Medulla oblongata (tissue), 1 donor: ENCODE measurements at regions not wholly inside any gene's neighbourhood (a gene's known extent, or its start where the extent isn't known, plus 50 kb on each side); places are given as distances from the start of the nearest gene placed in this dataset.
A peak's percentile ranks its signal among the peaks of the same experiment; 100 is the strongest.

Experiments
- DNase-seq: peaks from one replicate; pipeline ENCODE4 v3.0.0-alpha.2; 2015; ENCODE audit errors: extremely low spot score

DNA sequence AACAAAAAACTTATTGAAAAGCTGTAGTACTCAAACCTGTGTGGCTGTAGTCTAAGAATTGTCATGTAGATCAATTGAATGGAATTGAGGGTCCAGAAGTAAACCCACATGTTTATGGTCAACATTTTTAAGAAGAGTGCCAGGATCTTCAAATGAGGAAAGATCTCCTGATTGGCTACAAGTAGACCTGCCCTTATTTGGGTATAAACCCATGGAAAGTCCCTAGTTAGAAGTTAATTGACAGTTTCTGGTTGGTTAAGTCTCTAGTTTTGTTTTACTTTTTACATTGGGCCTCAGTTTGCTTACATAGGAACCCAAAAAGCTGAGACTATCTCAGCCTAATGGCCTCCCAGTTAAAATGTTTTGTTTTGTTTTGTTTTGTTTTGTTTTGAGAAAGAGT is 91.9 kb upstream of the RESF1 start:
- no peak for DNase-seq

DNA sequence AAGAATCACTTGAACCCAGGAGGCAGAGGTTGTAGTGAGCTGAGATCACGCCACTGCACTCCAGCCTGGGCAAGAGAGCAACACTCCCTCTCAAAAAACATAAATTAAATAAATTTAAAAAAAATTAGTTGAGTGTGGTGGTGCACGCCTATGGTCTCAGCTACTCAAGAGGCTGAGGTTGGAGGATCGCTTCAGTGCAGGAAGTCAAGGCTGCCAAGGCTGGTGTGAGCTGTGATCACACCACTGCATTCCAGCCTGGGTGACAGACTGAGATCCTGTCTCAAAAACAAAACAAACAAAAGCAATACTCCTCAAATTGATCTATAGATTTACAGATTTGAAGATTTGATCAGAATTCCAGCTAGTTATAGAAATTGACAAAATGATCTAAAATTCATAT is 92.7 kb upstream of the RESF1 start:
- DNase-seq = no peak

DNA sequence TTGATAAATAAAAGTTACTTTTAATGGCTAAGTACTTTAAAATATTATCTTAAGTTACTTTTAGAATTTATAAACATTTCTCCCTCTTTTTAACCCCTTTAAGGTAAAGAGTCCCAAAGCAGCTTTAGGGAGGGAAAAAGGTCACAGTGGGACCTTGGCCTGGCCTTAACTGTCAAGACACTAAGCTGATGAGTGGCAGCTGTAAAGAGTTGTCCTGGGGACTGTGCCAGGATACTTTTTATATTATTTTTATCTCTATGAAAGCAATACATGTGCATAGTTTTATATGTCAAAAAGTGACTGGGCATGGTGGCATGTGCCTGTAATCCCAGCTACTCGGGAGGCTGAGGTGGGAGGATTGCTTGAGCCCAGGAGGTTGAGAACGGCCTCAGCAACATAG is 94.2 kb upstream of the RESF1 start:
- no peak for DNase-seq

DNA sequence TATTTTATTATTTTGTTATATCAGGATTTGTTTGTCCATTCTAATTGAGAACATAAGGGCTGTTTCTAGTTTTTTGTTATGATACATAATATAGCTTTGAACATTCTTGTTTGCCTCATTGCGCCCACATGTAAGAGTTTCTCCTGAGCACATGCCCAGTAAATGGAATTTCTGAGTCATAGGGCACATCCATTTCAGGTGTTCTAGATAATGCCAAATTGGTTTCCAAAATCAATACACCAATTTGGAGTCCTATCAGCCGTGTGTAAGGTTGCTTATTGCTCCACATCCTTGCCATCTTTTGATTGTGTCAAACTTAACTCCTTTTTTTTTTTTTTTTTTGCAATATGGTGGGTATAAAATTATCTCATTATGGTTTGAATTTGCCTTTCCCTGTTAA is 97.9 kb upstream of the RESF1 start:
- DNase-seq = no peak

DNA sequence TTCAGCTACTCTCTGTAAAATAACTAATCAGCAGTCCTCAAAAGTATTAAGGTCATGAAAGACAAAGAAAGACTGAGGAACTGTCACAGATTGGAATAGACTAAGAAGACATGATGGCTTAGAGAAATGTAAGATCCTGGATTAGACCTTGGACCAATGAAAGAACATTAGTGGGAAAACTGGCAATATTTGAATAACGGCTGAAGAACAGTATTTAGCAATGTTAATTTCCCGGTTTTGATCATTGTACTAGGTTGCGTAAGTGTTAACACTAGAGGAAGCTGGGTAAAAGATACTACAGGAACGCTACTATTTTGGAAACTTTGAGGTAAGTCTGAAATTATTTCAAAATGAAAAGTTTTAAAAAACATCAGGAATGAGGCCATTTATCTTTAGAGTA is 98.8 kb upstream of the RESF1 start:
- no peak for DNase-seq

DNA sequence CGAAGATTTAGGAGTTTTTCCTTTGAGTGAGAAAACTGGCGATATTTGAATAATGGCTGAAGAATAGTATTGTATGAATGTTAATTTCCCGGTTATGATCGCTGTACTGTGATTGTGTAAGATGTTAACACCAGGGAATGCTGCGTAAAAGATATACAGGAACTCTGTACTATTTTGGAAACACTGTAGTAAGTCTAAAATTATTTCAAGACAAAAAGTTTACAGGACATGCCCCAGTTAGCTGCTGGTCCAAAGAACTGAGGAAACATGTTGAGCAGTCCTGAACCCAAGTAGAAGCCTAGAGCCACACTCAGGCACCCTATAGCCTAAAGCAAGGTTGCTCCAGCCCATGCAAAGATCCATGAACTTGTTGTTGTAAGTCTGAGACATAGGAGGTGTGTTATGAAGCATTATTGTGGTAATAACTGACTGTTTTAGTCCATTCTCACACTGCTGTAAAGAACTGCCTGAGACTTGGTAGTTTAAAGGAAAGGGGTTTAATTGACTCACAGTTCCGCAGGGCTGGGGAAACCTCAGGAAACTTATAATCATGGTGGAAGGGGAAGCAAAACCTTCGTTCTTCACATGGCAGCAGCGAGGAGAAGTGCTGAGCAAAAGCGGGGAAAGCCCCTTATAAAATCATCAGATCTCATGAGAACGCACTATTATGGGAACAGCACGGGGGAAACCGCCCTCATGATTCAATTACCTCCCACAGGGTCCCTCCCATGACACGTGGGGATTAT is 99.8 kb upstream of the RESF1 start:
- DNase-seq = no peak

DNA sequence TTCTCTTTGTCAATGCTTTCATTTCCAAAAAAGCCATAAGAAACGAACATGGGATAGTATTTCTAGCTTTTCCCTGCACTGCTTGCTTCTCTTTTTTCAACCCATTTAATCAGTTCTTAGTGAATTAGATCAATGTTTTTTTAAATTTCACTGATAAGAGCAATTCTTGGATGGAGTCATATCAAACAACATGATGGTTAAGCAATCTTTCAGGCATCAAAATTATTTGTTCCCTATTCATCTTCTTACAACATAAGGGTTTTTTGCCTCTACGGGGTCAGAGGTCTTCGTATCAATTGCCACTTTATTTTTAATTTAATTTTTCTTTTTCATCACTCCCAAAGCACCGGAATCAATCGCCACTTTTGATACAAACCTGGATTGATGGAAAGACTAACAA is 103.8 kb upstream of the RESF1 start:
- no peak for DNase-seq

DNA sequence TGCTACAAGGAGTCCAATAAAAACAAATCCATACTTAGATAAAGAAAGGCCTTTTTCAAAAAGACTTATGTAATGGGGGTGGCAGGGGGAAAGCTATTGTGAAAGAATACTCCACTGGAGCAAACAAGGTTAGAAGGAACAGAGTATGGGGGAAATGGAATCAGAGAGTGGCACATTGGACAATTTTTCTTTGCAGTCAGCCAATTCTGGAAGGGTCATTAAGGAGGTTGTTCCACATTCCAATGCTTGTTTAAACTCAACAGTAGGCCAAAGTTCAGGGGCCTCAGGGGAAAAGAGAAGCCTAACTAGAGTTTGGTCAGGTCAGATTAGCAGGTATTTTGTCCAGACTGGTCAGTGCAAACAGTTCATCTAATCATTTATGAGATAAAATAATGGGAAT is 105.2 kb upstream of the RESF1 start:
- DNase-seq = no peak

DNA sequence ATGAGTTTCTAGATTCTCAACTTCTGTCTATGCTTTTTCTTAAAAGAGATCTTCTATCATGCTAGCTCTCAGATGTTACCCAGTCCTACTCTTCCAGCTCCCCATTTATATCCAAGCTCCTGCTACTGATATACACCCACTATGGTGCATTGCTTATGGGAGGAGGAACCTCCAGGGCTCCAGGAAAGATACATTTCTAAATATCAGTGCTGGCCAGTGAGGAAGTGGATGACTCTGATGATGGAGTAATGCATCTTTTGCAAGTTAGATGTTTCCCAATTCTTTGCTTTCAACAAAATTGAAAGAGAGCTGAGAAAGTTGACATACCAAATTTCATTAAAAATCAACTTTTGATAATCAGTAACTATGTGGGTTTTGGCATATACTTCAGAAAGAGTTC is 105.7 kb upstream of the RESF1 start:
- no peak for DNase-seq

DNA sequence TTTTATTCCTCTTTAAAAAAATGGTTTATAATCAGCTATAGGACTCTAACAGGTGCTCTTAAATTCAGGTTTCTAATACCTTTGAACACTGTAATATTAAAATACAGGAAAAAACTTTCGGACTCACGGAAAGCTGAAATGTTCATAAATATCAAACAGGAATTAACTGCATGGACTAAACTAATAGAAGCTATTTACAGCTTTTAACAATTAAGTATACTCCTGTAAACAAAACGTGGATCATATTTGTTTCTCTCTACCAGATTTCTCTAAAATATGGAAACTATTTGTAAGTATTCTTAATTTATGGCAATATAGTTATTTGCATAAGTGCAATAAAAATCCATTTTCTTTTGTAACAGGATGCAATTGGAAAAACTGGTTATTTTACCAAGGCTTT is 108.9 kb upstream of the RESF1 start:
- DNase-seq = no peak

DNA sequence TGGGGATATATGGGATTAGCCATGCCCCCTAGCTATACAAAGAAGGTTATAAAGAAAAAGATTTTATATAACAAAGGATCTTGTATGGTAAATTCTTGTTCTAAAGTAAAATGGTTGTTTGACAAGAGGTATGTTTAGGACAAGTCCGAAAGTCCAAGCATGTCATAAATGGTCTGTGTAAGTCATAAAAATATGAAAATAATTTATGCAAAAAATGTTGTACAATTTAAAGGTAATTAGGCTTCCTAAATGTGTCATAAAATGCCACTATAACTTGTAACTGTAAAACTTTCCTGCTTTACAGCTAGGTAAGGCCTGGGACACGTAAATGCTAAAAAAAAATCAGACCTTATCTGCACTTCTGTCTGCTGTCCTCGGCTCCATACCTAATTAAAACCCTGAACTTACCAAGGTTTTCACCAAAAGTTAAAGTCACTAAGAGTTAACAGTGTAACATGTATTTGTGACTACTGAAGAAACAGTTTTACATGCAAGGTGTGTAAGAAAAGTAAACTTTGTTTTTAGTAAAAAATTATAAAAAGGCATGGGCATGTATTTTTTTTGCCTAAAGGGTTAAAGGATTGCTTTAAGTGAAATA is 110.0 kb upstream of the RESF1 start:
- DNase-seq = no peak

DNA sequence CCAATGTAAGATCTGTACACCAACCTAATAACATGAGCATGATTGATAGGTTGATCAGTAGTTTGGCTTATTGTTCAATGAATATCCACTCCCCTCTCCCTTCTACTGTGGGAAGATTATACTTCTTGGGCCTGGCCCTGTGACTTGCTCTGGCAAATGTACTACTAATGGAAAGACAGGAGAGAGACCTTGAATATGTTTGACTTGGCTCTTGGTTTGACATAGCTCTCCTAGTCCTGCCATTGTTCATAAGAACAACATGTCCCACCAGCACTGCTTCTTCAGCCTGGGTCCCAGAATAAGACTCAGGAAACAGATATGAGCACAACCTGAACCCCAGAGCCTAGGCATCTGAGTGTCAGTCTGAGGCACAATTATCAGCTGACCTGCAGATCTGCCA is 112.8 kb upstream of the RESF1 start:
- DNase-seq = no peak

DNA sequence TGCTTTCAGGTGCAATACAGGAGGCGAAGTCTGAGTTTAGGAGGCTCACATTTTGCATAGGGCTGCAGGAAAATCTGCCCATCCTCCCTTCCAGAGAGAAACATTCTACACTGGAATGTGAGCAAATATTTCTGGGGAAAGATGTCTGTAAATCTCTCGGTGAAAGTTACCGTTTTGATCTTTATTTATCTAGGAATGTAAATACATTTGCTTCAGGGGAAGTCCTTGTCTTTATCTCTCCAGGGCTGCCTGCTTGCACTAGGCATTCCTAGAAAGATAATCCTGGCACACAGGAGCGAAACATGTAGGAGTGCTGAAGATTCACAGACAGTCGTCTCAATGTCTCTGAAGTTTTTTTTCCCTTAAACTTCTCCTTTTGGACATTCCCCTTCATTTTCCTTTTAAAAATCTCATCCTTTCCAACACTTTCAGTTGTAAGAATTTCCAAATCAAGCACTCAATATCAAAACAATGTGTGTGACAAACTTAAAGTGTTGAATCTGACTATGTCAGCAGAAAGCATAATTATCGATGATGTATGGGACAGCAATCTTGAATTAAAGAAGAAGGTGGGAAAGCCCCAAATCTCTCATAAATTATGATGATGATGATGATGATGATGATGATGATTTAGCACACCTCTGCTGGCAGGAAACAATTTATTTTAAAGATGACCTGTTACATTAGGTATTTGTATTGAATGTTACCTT is 113.4 kb upstream of the RESF1 start:
- no peak for DNase-seq

DNA sequence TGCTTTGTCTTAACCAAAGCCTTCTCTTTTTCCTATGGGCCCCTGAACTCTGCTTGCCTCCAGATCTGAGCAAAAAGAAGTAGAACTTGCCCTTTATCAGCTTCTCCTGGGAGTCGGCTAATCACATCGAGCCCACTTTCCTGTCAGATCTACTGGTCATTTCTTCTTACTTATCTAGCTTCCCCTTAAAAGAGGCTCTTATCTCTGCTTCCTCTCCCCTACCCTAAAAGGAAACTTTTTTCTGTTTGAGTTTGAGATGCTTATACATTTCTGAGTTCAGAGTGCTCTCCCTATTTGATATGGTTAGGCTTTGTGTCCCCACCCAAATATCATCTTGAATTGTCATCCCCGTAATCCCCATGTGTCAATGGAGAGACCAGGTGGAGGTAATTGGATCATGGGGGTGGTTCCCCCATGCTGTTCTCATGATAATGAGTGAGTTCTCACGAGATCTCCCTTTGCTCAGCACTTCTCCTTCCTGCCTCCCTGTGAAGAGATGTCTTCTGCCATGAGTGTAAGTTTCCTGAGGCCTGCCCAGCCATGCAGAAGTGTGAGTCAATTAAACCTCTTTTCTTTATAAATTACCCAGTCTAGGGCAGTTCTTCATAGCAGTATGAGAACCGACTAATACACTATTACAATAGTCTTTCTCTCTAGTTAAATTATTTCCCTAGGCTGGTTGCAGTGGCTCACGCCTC is 114.7 kb upstream of the AMN1 start:
- no peak for DNase-seq

DNA sequence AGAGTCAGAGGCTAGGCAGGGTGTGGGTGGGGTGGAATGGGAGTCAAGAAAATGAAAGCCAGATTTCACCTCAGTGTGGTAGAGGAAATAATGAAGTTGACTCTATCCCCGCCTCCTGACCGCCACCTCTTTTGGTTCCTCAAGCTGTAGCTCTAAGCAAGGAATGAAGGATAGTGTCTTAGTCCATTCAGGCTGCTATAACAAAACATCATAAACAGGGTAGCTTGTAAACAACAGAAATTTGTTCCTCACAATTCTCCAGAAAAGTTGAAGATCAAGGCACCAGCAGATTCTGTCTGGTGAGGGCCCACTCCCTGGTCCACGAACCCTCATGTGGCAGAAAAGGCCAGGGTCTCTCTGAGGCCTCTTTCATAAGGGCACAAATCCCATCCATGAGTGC is 109.1 kb upstream of the AMN1 start:
- no peak for DNase-seq

DNA sequence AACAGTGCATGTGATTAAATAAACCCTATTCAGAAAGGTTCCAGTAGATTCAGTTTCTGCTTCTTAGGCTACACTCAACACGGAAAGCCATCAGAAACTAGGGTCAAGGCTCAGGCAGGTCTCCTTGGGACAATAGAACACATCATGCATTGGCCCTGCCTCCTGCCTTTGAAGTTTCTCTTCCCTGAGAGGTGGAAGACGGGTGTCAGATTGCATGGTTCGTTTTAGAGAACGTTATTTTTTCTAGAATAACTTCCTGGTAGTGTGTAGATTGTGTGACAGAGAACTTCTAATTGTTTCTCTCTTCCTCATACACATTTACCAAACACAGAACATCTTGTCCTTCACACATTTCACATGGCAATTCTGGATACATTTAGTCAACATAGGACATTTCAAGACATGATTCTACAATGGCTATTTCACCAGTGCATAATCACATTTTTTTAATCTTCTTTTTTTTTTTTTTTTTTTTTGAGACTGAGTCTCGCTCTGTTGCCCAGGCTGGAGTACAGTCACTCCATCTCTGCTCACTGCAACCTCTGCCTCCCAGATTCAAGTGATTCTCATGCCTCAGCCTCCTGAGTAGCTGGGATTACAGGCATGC is 106.6 kb upstream of the AMN1 start:
- DNase-seq = no peak

DNA sequence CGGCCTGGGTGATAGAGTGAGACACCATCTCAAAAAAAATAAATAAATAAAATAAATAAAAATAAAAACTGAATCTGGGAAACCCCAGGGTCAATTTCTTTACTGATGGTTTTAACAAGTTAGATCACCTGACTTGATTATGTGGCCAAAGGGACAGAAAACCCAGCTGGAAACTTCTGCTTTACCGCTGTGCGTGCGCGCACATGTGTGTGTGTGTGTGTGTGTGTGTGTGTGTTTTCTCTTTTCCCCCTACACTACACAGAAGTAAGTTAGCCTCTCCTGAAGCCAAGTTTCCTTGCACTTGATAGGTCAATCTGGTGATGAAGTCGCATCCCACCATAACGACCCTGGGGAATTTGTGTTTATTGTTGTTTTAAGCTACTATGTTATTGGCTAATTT is 105.3 kb upstream of the AMN1 start:
- no peak for DNase-seq

DNA sequence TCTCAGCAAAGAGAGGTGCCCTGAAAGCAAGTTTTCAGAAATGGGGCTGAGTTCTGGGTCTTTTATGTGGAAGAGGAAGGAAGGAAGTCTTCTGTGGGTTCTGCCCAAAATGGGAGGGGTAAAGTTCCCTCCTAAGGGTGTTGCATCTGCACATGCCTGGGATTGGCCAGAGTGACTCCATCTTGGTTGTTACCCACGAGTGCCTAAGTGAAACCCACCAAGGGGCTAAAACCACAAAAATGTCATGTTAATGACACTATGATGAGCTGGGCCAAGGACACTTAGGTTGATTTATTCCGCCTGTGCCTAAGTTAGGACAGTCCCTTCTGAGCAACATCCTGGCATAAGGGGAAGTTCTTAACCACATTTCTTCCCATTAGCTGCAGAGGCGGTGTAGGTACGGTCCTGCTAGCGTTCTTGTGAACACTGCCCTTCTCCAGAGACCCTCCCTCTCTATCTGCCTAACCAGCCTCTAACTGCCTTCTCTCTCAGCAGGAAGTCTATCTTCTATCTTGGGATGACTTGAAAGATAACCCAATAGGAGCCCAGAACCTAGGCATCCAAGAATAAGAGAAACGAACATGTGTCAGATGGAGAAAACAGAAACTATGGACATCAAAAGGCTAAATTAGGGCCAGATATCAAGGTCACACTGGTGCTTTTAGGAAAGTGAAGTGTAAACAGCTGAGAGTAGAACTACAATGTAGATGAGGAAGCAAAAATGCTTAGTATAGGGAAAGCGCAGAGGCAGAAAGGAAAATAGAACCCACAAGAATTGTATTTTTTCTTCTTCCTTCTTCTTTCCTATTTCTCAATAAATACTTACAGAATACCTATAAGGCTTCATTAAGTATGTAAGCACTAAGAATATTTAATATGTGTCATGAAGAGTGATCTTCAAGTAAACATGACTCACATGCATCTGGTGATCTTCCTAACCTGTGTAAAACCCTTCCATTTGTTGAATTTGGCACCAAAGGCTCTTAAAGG is 104.2 kb upstream of the AMN1 start:
- DNase-seq = peak; percentile 61

DNA sequence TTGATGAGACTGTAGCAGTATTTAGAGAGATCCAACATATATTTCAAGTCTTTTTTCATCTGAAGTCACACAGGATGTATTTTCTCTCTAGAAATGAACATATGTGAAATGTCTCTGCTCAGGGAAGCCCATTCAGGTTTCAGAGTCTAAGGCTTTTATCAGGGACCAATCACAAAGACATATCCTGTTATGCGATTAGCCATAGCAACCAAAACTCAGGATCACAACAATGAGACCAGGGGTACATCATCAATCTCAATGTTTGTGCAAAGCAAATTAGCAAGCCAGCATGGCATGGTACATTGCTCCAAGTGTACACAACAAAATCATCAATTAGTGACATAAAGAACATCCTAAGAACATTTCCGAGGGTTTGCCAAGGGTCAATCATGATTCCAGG is 99.2 kb upstream of the AMN1 start:
- no peak for DNase-seq

DNA sequence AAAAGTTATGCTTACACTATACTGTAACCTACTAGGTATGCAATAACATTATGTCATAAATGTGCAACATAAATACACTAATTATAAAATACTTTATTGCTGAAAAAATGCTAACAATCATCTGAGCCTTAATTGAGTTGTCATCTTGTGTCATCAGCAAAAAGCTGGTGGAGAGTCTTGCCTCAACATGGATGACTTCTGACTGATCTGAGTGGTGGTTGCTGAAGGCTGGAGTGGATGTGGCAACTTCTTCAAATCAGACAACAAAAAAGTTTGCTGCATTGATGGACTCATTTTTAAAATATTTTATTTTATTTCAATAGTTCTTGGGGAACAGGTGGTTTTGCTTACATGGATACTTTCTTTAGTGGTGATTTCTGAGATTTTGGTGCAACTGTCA is 93.9 kb upstream of the AMN1 start:
- DNase-seq = no peak

DNA sequence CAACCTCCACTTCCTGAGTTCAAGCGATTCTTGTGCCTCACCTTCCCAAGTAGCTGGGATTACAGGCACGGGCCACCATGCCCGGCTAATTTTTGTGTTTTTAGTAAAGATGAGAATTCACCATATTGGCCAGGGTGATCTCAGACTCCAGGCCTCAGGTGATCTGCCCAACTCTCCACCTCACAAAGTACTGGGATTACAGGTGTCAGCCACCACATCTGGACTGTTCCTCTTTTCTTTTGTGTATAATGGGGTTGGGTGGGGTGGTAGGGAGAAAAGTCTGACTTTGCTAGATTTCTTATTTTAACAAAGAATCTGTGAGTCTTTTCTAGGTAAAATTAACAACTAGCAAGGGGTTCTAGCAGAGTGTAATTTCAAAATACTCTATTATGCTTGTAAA is 92.7 kb upstream of the AMN1 start:
- DNase-seq = no peak
